ENCODE measurements at regions not wholly inside any gene's neighbourhood (a gene's known extent, or its start where the extent isn't known, plus 50 kb on each side); places are given as distances from the start of the nearest gene placed in this dataset.

DNA sequence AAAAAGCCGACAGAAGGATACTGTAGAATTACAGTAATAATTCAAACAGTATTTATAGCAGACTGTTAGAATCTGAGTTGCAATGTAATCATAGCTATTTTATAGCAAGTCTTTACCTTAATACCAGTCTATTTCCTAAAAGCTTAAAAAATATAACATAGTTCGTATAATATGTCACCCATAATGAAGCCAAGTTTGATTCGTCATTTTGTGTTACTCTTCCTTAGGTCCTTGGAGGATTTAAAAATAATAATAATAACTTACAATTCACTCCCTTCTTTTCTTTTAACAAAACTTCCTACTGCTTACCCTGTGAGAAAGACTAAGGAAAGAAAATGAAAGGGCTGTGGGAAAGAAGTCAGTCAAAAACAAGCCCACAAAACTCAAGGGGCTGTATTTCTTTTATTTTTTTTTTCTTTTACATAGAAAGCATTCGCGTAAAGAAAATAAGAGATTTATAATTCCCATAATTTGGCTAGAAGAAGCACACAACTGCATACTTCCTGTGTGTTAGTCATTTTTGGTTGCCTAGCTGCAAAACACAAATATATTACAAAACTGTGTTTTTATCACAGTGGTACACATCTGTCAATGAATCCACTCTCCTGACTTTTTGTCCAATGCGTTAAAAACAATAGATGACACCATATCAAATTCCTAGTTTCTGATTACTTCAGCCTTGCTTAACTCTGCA, 187.2 kb upstream of the CELF2 start (continued):
- TF ChIP-seq, protein P1, sequence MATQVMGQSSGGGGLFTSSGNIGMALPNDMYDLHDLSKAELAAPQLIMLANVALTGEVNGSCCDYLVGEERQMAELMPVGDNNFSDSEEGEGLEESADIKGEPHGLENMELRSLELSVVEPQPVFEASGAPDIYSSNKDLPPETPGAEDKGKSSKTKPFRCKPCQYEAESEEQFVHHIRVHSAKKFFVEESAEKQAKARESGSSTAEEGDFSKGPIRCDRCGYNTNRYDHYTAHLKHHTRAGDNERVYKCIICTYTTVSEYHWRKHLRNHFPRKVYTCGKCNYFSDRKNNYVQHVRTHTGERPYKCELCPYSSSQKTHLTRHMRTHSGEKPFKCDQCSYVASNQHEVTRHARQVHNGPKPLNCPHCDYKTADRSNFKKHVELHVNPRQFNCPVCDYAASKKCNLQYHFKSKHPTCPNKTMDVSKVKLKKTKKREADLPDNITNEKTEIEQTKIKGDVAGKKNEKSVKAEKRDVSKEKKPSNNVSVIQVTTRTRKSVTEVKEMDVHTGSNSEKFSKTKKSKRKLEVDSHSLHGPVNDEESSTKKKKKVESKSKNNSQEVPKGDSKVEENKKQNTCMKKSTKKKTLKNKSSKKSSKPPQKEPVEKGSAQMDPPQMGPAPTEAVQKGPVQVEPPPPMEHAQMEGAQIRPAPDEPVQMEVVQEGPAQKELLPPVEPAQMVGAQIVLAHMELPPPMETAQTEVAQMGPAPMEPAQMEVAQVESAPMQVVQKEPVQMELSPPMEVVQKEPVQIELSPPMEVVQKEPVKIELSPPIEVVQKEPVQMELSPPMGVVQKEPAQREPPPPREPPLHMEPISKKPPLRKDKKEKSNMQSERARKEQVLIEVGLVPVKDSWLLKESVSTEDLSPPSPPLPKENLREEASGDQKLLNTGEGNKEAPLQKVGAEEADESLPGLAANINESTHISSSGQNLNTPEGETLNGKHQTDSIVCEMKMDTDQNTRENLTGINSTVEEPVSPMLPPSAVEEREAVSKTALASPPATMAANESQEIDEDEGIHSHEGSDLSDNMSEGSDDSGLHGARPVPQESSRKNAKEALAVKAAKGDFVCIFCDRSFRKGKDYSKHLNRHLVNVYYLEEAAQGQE (IDR thresholded peaks at IDR 0.05; ENCODE audit: low read depth): no peak

DNA sequence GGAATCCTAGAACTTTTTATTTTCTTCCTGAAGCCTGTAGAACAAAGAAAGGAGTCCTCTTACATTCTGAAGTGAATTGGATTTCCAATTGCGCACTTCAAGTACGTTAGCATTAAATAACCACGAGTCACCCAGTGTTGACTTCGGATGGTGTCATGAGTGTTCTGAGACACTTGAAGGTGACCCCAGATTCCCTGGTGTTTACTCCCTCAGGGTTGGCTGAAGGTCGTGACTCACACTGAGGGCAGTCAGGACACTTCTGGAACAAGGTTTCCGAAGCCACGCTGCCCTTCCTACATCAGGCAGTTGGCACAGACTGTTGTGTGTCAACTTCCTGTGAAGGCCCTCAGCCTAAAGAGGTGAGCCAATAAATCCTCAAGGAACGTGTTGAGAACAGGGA, 186.6 kb upstream of the CELF2 start:
- POLR2A ChIA-PET: no interaction called here
- no peaks in the 10 kb centered on the region for H3K27me3 ChIP-seq (ENCODE audit: insufficient read depth, low read length)
- no peak overlapping the region for H3K4me3 ChIP-seq (replicated peaks in 1 of 2; ENCODE audit: low read depth in 1 of 2, low read length in 2 of 2)
- H3K36me3 ChIP-seq (ENCODE audit: control insufficient read depth in 1 of 2, insufficient read depth in 2 of 2, low read length in 2 of 2): no peaks in the 10 kb centered on the region
- RAD21 ChIA-PET (ENCODE audit: low non-redundant PET in 1 of 2, low total read pairs in 2 of 2, uncharacterized antibody in 2 of 2, unreplicated experiment in 2 of 2): no interaction called here
- TF ChIP-seq TCF7L2 (IDR thresholded peaks at IDR 0.05; ENCODE audit: borderline replicate concordance, extremely low read depth, insufficient read depth, insufficient read length) (peak; percentile 89), EZH2 (IDR thresholded peaks at IDR 0.05) (no peak)
- DNase-seq (ENCODE audit: low read depth, low spot score) (no peak), ATAC-seq (no peak)
- H3K9ac ChIP-seq (ENCODE audit: low read length): no peak overlapping the region
- CTCF ChIA-PET: no interaction called here
- no peak overlapping the region for H3K27ac ChIP-seq (ENCODE audit: low read depth, low read length)
- H3K4me2 ChIP-seq (ENCODE audit: low read length): no peak overlapping the region
- no peak overlapping the region for H2AFZ ChIP-seq (ENCODE audit: low read depth, low read length, poor library complexity, severe bottlenecking)
- no peaks in the 10 kb centered on the region for H4K20me1 ChIP-seq (ENCODE audit: insufficient read depth)
- H3K4me1 ChIP-seq (ENCODE audit: control insufficient read depth in 1 of 2, insufficient read depth in 2 of 2, low read length in 2 of 2): no peaks in the 10 kb centered on the region
- intact Hi-C loops (cut with micrococcal nuclease): no loop called here
- no TSS peak for BruUV-seq (replicated peaks)
- no peaks in the 10 kb centered on the region for H3K9me2 ChIP-seq (ENCODE audit: insufficient read depth)
- peaks cover 5 to 28% of the 10 kb centered on the region in 2 experiments; a peak in 2 of 4 replicates for H3K9me3 ChIP-seq (ENCODE audit: control insufficient read depth in 1 of 2, insufficient read depth in 1 of 2, low read depth in 1 of 2, low read length in 2 of 2)
- no peaks in the 10 kb centered on the region for H3K79me2 ChIP-seq (ENCODE audit: insufficient read depth, low read length)

Measured in HCT116 (cell line).